ENCODE measurements at regions not wholly inside any gene's neighbourhood (a gene's known extent, or its start where the extent isn't known, plus 50 kb on each side); places are given as distances from the start of the nearest gene placed in this dataset.

DNA sequence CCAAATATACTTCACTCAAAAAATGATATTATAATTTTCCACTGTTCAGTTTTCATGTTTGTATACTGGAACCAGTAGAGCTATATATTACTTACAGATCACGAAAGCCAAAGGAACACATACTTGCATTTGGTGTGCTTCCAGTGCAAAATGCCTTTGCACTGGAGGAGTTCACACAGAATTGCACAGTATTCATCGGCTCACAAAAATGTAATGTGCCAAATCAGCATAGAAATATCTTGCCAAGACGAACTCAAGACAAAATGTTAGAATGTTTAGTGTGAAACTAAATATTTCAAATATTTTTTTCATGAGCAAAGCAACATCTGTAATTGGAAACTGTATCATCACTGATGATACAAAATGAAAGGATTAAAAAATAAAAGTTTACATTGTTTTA is 646.2 kb upstream of the SEMA3D start:
- H3K36me3 Mint-ChIP-seq, result no peaks in the 10 kb centered on the region
- H3K4me3 ChIP-seq (ENCODE audit: low read length), result no peak overlapping the region
- peaks cover 0 to 9% (median 6%) of the 10 kb centered on the region in 5 donors for H3K9me3 Mint-ChIP-seq
- no peak overlapping the region for H3K4me3 Mint-ChIP-seq
- H3K9me3 ChIP-seq (ENCODE audit: low read length), result no peaks in the 10 kb centered on the region
- H3K27ac ChIP-seq (ENCODE audit: low read depth, low read length), result no peak overlapping the region
- ChIA-PET CTCF (no interaction called here), POLR2A (no interaction called here)
- no peaks in the 10 kb centered on the region for H3K4me1 Mint-ChIP-seq
- no peaks in the 10 kb centered on the region for H3K4me1 ChIP-seq (ENCODE audit: insufficient read depth, low read length)
- no peaks in the 10 kb centered on the region for H3K36me3 ChIP-seq (ENCODE audit: insufficient read depth, low read length)
- DNase-seq, result no peak
- no peak overlapping the region for H3K27ac Mint-ChIP-seq
- H3K27me3 Mint-ChIP-seq, result no peaks in the 10 kb centered on the region
- H3K27me3 ChIP-seq (ENCODE audit: insufficient read depth, low read length, poor library complexity, severe bottlenecking), result no peaks in the 10 kb centered on the region

- Mint-ChIP-seq H3K27ac (no peak overlapping the region), H3K9me3 (peaks cover 0 to 9% (median 6%) of the 10 kb centered on the region in 5 donors), H3K27me3 (no peaks in the 10 kb centered on the region), H3K4me1 (no peaks in the 10 kb centered on the region), H3K4me3 (no peak overlapping the region), H3K36me3 (no peaks in the 10 kb centered on the region)
- no peaks in the 10 kb centered on the region for H3K9me3 ChIP-seq (ENCODE audit: low read length)
- no peaks in the 10 kb centered on the region for H3K27me3 ChIP-seq (ENCODE audit: insufficient read depth, low read length, poor library complexity, severe bottlenecking)
- ChIA-PET CTCF (no interaction called here), POLR2A (no interaction called here)
- no peaks in the 10 kb centered on the region for H3K4me1 ChIP-seq (ENCODE audit: insufficient read depth, low read length)
- no peak overlapping the region for H3K27ac ChIP-seq (ENCODE audit: low read depth, low read length)
- no peak for DNase-seq
- no peaks in the 10 kb centered on the region for H3K36me3 ChIP-seq (ENCODE audit: insufficient read depth, low read length)
- no peak overlapping the region for H3K4me3 ChIP-seq (ENCODE audit: low read length)
Observed at GRCh38 chr7:85830982-85831381, 644.1 kb upstream of the SEMA3D start.

DNA sequence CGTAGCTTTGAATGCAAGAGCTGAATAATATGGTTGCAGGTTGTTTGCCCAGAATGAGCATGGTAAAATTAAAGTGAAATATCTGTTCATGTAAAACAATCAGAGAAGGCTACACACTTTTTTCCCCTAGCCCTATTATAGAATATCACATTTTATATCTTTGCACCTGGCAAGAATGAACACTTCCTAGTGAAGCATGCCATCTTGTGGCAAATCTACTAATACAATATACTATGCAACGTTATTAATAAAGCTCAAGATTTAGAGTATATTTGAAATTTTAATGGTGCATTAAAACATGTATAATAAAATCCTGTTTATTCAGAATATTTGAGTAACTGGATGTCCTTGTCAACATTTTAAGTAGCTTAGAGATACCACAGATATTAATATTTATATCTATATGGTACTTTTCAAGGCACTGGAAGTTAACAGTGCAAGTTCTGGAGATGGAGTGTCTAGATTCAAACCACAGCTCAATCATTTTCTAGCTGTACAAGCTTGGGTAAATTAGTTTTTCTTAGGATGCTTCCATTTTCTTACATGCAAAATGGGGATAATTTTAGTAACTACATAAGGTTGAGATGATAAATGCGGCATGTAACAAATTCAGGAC is 643.1 kb upstream of the SEMA3D start:
- POLR2A ChIA-PET, result no interaction called here
- DNase-seq, result no peak
- Mint-ChIP-seq H3K4me3 (no peak overlapping the region), H3K4me1 (no peaks in the 10 kb centered on the region), H3K27ac (no peak overlapping the region), H3K36me3 (no peaks in the 10 kb centered on the region), H3K27me3 (no peaks in the 10 kb centered on the region), H3K9me3 (peaks cover 0 to 16% (median 9%) of the 10 kb centered on the region in 5 donors)
- H3K36me3 ChIP-seq (ENCODE audit: insufficient read depth, low read length), result no peaks in the 10 kb centered on the region
- H3K4me1 ChIP-seq (ENCODE audit: insufficient read depth, low read length), result no peaks in the 10 kb centered on the region
- no peak overlapping the region for H3K4me3 ChIP-seq (ENCODE audit: low read length)
- H3K9me3 ChIP-seq (ENCODE audit: low read length), result no peaks in the 10 kb centered on the region
- CTCF ChIA-PET, result no interaction called here
- H3K27me3 ChIP-seq (ENCODE audit: insufficient read depth, low read length, poor library complexity, severe bottlenecking), result no peaks in the 10 kb centered on the region
- no peak overlapping the region for H3K27ac ChIP-seq (ENCODE audit: low read depth, low read length)

- H3K27me3 ChIP-seq (ENCODE audit: insufficient read depth, low read length, poor library complexity, severe bottlenecking), result no peaks in the 10 kb centered on the region
- Mint-ChIP-seq H3K4me3 (no peak overlapping the region), H3K9me3 (peaks cover 0 to 16% (median 9%) of the 10 kb centered on the region in 5 donors), H3K4me1 (no peaks in the 10 kb centered on the region), H3K27ac (no peak overlapping the region), H3K27me3 (no peaks in the 10 kb centered on the region), H3K36me3 (no peaks in the 10 kb centered on the region)
- ChIA-PET POLR2A (no interaction called here), CTCF (no interaction called here)
- no peak for DNase-seq
- H3K4me3 ChIP-seq (ENCODE audit: low read length), result no peak overlapping the region
- no peak overlapping the region for H3K27ac ChIP-seq (ENCODE audit: low read depth, low read length)
- H3K4me1 ChIP-seq (ENCODE audit: insufficient read depth, low read length), result no peaks in the 10 kb centered on the region
- no peaks in the 10 kb centered on the region for H3K9me3 ChIP-seq (ENCODE audit: low read length)
- no peaks in the 10 kb centered on the region for H3K36me3 ChIP-seq (ENCODE audit: insufficient read depth, low read length)
Observed at GRCh38 chr7:85829176-85829575, 642.3 kb upstream of the SEMA3D start.

- ChIA-PET CTCF (no interaction called here), POLR2A (no interaction called here)
- no peak overlapping the region for H3K27ac Mint-ChIP-seq
- no peaks in the 10 kb centered on the region for H3K36me3 Mint-ChIP-seq
- H3K27ac ChIP-seq (ENCODE audit: low read depth, low read length), result no peak overlapping the region
- H3K4me3 Mint-ChIP-seq, result no peak overlapping the region
- no peak overlapping the region for H3K4me3 ChIP-seq (ENCODE audit: low read length)
- H3K27me3 ChIP-seq (ENCODE audit: insufficient read depth, low read length, poor library complexity, severe bottlenecking), result no peaks in the 10 kb centered on the region
- no peaks in the 10 kb centered on the region for H3K4me1 ChIP-seq (ENCODE audit: insufficient read depth, low read length)
- no peaks in the 10 kb centered on the region for H3K4me1 Mint-ChIP-seq
- no peaks in the 10 kb centered on the region for H3K36me3 ChIP-seq (ENCODE audit: insufficient read depth, low read length)
- DNase-seq, result no peak
- peaks cover 0 to 16% (median 9%) of the 10 kb centered on the region in 5 donors for H3K9me3 Mint-ChIP-seq
- H3K27me3 Mint-ChIP-seq, result no peaks in the 10 kb centered on the region
- no peaks in the 10 kb centered on the region for H3K9me3 ChIP-seq (ENCODE audit: low read length)
Observed at GRCh38 chr7:85828614-85829013, 641.8 kb upstream of the SEMA3D start.

DNA sequence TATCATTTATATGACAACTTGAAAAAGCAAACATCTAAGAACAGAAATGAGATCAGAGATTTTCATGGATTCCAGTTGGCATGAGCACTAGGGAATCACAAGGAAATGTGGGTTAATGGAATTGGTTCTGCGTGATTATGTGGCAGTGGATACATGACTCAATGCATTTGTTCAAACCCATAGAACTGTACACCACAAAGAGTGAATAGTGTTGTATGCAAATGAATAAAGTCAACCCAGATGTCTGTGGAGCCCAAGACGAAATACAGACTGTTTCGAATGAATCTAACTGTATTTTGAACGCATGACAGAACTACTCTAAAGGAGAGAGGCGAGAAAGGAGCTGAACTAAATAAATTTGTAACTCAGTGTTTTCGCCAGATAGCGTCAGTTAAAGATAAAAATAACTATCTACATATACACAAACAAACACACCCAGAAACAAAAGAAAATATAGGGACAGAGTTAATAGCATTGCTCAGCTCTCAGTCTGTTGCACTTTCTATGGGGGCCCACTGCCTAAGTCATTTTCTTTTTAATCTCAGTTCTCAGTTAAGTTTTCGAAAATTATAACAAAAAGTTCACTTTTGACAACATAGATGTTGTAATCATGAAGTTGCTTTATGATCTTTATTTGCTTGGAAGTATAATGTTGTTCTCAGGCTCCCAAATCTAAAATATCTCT is 636.7 kb upstream of the SEMA3D start:
- DNase-seq, result no peak
- Mint-ChIP-seq H3K36me3 (no peaks in the 10 kb centered on the region), H3K27me3 (no peaks in the 10 kb centered on the region), H3K4me3 (no peak overlapping the region), H3K9me3 (peaks cover 0 to 22% (median 2%) of the 10 kb centered on the region in 5 donors), H3K4me1 (no peaks in the 10 kb centered on the region), H3K27ac (no peak overlapping the region)
- Histone ChIP-seq H3K36me3 (ENCODE audit: insufficient read depth, low read length) (no peaks in the 10 kb centered on the region), H3K4me1 (ENCODE audit: insufficient read depth, low read length) (no peaks in the 10 kb centered on the region), H3K27ac (ENCODE audit: low read depth, low read length) (no peak overlapping the region), H3K4me3 (ENCODE audit: low read length) (no peak overlapping the region), H3K27me3 (ENCODE audit: insufficient read depth, low read length, poor library complexity, severe bottlenecking) (no peaks in the 10 kb centered on the region), H3K9me3 (ENCODE audit: low read length) (no peaks in the 10 kb centered on the region)
- ChIA-PET CTCF (no interaction called here), POLR2A (no interaction called here)

DNA sequence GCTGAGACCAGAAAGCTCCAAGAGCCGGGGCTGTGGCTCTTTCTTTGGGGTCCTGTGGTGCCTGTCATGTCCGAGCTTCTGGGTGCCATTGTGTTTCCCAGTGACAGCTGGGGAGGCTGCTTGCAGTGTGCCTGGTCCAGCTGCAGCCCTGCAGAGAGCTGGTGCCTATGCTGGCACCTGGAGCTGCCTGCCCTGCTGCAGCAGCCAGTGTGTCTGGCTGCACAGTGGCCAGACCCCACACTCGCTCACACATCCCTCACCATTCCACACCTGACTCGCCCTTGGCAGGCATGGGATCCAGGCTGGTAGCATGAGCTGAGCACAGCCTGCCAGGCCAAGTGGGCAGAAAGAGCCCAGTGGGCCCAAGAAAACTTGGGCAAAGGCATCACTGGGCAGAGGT is 635.1 kb upstream of the SEMA3D start:
- ChIA-PET POLR2A (no interaction called here), CTCF (no interaction called here)
- Mint-ChIP-seq H3K27ac (no peak overlapping the region), H3K4me3 (no peak overlapping the region), H3K36me3 (no peaks in the 10 kb centered on the region), H3K27me3 (no peaks in the 10 kb centered on the region), H3K4me1 (no peaks in the 10 kb centered on the region), H3K9me3 (peaks cover 0 to 30% (median 4%) of the 10 kb centered on the region in 5 donors)
- H3K4me1 ChIP-seq (ENCODE audit: insufficient read depth, low read length), result no peaks in the 10 kb centered on the region
- no peaks in the 10 kb centered on the region for H3K27me3 ChIP-seq (ENCODE audit: insufficient read depth, low read length, poor library complexity, severe bottlenecking)
- H3K36me3 ChIP-seq (ENCODE audit: insufficient read depth, low read length), result no peaks in the 10 kb centered on the region
- H3K9me3 ChIP-seq (ENCODE audit: low read length), result no peaks in the 10 kb centered on the region
- H3K4me3 ChIP-seq (ENCODE audit: low read length), result no peak overlapping the region
- no peak overlapping the region for H3K27ac ChIP-seq (ENCODE audit: low read depth, low read length)
- DNase-seq, result no peak

DNA sequence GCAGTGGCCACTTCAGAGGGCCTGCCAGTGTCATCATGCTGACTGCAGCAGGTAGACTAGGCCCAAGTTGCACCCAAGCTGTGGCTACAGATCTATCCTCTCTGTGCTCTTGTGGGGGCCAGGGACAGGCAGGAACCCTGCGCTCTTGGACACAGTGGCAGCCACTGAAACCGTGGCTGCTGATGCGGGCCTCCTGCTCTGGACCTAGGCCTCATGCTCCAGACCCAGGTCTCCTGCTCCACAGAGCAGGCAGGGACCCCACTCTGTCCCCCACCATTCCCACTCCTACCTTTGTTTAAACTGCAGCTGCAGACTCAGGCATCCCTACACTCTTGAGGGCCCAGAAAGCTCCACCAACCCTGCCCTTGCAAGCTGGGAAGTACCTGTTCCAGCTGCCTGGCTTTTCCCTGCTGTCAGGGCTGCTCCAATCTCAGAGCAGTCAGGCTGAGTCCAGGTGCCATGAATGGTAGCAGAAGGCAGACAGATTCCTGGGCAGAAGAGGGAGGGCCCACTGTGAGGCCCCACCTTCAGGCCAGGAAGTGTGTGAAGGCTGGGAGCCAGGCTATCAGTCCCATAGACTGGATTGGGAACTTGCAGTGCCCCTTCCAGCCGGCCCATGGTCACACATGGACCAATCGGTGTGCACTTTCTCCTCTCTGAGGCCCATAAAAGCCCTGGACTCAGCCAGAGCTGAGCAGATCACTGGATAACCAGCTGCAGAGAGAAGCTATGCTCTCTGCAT is 634.0 kb upstream of the SEMA3D start:
- Histone ChIP-seq H3K4me3 (ENCODE audit: low read length) (no peak overlapping the region), H3K27me3 (ENCODE audit: insufficient read depth, low read length, poor library complexity, severe bottlenecking) (no peaks in the 10 kb centered on the region), H3K27ac (ENCODE audit: low read depth, low read length) (no peak overlapping the region), H3K36me3 (ENCODE audit: insufficient read depth, low read length) (no peaks in the 10 kb centered on the region), H3K9me3 (ENCODE audit: low read length) (no peaks in the 10 kb centered on the region), H3K4me1 (ENCODE audit: insufficient read depth, low read length) (no peaks in the 10 kb centered on the region)
- Mint-ChIP-seq H3K4me1 (no peaks in the 10 kb centered on the region), H3K9me3 (peaks cover 0 to 30% (median 4%) of the 10 kb centered on the region in 5 donors), H3K27me3 (no peaks in the 10 kb centered on the region), H3K27ac (no peak overlapping the region), H3K36me3 (no peaks in the 10 kb centered on the region), H3K4me3 (no peak overlapping the region)
- no peak for DNase-seq
- CTCF ChIA-PET, result no interaction called here
- POLR2A ChIA-PET, result no interaction called here
